ENCODE measurements at regions not wholly inside any gene's neighbourhood (a gene's known extent, or its start where the extent isn't known, plus 50 kb on each side); places are given as distances from the start of the nearest gene placed in this dataset.
A peak's percentile ranks its signal among the peaks of the same experiment; 100 is the strongest.
"Not testable (repeated sequence)": the region's sequence is repeated elsewhere in the genome, so short reads cannot be mapped to it uniquely, and the experiment has no call there.

DNA sequence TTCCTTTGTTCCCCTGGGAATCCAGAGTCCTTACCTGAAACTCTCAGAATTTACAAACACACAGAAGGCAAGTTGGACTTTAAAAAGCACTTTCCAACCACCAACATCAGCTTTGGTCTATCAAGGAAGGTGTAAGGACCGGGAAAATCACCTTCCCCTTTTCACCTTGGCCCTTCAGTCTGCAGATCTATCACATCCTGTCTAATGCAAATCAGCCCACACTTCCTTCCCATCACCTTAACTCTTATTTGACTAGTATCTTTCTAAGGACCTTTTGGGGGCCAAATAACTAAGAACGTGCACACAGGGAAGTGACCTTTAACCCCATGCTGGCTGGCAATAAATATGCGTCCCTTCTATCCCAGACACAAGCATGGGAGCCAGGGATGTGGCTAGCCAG lies 320.6 kb downstream of the ARRDC4 start:
- Mint-ChIP-seq H3K27me3 (peaks cover 0 to 17% (median 13%) of the 10 kb centered on the region in 3 donors), H3K4me1 (peaks cover 0 to 7% (median 0%) of the 10 kb centered on the region in 3 donors), H3K4me3 (no peak overlapping the region), H3K36me3 (no peaks in the 10 kb centered on the region), H3K27ac (no peak overlapping the region), H3K9me3 (peaks cover 2 to 18% (median 5%) of the 10 kb centered on the region in 7 donors)
- ATAC-seq (ENCODE audit: low read depth in 2 of 2) (no peak), DNase-seq (no peak)

DNA sequence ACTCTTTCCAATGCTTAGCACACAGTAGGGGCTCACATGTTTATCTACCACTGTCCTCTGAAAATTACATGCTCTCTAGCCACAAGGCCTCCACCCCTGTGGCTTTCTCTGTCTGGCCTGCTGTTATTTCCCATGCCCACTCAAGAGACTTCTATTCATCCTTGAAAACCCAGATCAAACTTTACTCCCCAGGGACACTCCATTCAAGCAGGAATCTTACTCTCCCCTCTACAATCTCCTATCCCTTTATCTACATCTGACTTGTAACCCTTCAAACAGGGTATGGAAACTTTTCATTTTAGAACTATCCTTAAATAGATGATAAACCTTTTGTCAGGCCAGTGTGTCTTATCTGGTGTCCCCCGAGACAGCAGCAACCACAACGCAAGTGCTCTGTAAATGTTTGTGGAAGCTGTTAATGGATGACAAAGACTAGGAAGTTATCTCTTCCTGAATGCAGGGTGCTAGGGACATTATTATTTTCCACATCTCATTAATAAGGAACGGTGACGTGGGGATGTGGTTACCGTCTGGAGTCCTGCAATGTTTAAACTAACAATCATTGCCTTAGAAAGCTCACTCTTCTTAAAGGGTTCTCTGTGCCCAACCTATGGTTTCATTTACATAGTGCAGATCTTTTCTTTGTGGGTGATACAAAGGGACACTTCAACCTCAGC lies 322.3 kb downstream of the ARRDC4 start:
- H3K4me1 Mint-ChIP-seq: peaks cover 0 to 7% (median 0%) of the 10 kb centered on the region in 3 donors
- no peak for ATAC-seq (ENCODE audit: low read depth in 2 of 2)
- DNase-seq: no peak
- H3K27me3 Mint-ChIP-seq: peaks cover 0 to 22% (median 13%) of the 10 kb centered on the region in 3 donors
- no peaks in the 10 kb centered on the region for H3K36me3 Mint-ChIP-seq
- H3K4me3 Mint-ChIP-seq: peak overlapping the region in 1 of 8 donors; percentile 31
- no peak overlapping the region for H3K27ac Mint-ChIP-seq
- H3K9me3 Mint-ChIP-seq: peaks cover 0 to 18% (median 5%) of the 10 kb centered on the region in 7 donors

DNA sequence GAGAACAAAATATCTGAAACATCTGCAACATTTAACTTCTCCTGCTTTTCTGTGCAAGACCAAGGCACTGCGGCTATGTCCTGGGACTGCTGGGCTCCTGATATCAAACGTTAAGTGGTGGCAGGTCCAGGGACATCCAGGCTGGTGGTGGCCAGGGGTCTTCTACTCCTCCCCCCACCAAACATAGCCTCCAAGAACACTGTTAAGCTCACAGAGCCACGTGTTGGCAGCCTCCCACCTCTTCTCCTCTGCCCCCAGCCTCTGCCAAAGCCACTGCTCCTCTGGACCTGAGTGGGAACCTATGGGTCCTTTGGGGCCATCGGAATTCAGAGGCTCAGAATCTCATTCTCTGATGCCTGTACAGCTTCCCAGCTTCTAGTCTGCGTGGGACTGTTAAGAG lies 325.7 kb downstream of the ARRDC4 start:
- no peak overlapping the region for H3K27ac Mint-ChIP-seq
- ATAC-seq (ENCODE audit: low read depth in 2 of 2): no peak
- H3K4me1 Mint-ChIP-seq: peaks cover 0 to under 1% (median 0%) of the 10 kb centered on the region in 3 donors
- H3K27me3 Mint-ChIP-seq: peaks cover 13 to 34% (median 14%) of the 10 kb centered on the region in 3 donors
- DNase-seq: no peak
- H3K36me3 Mint-ChIP-seq: no peaks in the 10 kb centered on the region
- H3K9me3 Mint-ChIP-seq: peaks cover 0 to 7% (median 2%) of the 10 kb centered on the region in 7 donors
- H3K4me3 Mint-ChIP-seq: peak overlapping the region in 1 of 8 donors; percentile 10

DNA sequence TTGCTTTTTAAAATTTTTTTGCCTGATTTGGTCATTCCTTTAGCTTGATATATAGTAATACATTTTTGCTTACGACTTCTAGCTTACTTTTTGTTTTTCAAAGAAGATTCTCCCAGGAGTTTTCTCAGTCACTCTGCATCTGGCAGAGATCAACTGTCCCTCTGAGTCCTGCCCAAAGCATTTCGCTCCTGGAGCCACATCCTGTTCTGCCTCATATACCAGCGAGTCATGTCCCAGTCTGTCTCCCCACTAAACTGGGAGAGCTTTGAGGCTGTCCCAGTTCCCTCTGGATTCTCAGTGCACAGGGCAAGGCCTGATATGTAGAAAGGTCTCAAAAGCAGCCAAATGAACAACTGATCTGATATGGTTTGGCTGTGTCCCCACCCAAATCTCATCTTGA lies 326.3 kb downstream of the ARRDC4 start:
- H3K27ac Mint-ChIP-seq: peak overlapping the region in 1 of 6 donors; percentile 64
- no peak overlapping the region for H3K4me3 Mint-ChIP-seq
- H3K27me3 Mint-ChIP-seq: peaks cover 13 to 40% (median 14%) of the 10 kb centered on the region in 3 donors
- no peak for ATAC-seq (ENCODE audit: low read depth in 2 of 2)
- no peak for DNase-seq
- H3K4me1 Mint-ChIP-seq: no peaks in the 10 kb centered on the region
- no peaks in the 10 kb centered on the region for H3K36me3 Mint-ChIP-seq
- peaks cover 0 to 7% (median 2%) of the 10 kb centered on the region in 7 donors for H3K9me3 Mint-ChIP-seq

DNA sequence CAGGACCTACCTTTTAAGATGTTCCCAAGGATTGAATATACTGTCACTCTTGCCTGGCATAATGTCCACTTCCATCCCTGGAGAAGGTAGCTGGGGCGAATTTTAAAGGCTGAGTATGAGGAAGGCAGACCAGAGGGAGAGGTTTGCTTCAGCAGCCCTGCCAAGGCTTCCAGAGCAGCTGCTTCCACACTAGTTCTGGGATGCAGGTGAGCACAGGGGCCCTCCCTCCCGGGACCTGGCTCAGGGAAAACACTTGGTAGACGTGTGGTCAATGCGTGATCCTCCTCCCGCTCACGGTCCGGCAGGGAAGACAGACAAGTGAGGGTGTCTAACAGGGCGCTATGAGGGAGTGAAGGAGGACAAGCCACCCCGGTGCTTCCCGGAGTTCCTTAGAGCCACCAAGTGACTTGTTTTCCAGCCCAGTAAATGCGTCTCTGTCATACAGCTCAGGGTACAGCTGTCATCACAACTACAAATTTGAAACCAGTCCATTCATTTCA lies 327.6 kb downstream of the ARRDC4 start:
- Mint-ChIP-seq H3K4me1 (peaks cover 0 to 5% (median 4%) of the 10 kb centered on the region in 3 donors), H3K4me3 (peak overlapping the region in 1 of 8 donors; percentile 15), H3K27ac (no peak overlapping the region), H3K36me3 (no peaks in the 10 kb centered on the region), H3K27me3 (peaks cover 13 to 43% (median 14%) of the 10 kb centered on the region in 3 donors), H3K9me3 (peaks cover 0 to 3% (median 0%) of the 10 kb centered on the region in 7 donors)
- ATAC-seq (ENCODE audit: low read depth in 2 of 2): no peak
- DNase-seq: no peak

DNA sequence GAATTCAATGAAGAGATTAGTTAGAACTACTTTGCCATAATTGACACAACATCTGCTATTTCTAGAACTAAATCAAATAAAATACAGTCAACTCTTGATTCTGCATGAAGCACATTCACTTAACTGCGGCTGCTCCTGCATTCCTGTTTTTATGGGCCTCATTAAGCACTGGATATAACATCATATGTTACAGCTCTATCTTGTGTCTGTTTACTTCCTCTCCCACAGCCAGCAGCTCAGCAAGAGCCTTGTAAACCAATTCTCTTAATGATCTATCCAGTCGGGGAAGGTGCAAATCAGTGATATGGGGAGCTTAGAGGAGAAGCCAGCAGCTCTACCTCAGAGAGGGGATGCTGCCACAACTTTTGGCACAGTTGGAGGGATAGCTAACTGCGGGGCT lies 329.2 kb downstream of the ARRDC4 start:
- no peak for DNase-seq
- H3K36me3 Mint-ChIP-seq: no peaks in the 10 kb centered on the region
- peaks cover 0 to 5% (median 4%) of the 10 kb centered on the region in 3 donors for H3K4me1 Mint-ChIP-seq
- H3K27ac Mint-ChIP-seq: no peak overlapping the region
- H3K27me3 Mint-ChIP-seq: peaks cover 7 to 48% (median 27%) of the 10 kb centered on the region in 3 donors
- no peak overlapping the region for H3K4me3 Mint-ChIP-seq
- ATAC-seq (ENCODE audit: low read depth in 2 of 2): no peak
- peaks cover 0 to 3% (median 0%) of the 10 kb centered on the region in 7 donors for H3K9me3 Mint-ChIP-seq

DNA sequence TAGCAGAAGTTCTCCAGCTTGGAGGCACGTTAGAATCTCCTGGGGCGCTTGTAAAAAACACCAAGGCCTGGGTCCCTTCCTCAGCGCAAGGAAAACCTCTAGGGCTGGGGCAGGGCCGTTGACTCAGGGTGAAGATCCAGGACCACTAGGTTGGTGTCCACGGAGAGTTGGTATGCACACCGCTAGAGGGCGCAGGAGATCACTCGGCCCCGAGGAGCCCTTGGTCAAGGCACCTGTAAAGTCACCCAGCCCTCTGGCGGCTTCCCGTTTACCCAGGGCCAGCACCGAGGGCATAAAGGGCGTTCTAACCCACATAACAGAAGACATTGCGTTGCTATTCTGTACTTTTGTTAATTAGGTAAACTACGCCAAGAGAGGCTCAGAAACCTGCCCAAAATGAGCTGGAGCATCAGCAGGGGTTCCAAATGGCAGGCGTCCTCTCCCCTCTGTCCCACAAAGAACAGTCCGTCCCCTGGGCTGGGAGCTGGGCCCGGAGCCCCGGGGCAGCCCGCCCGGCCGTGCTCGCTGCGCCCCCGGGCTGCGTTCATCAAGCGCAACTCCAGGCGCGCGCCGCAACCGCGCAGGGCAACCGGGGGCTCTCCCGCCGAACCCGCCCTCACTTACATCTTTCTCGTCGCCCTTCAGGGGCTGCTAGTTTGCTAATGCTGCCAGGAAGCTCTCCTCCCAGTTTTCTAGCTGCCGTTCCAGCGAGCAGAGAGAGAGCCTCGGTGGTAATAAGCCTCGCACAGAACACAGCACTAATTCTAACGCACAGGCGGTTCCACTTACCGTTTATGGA lies 332.1 kb downstream of the ARRDC4 start:
- H3K4me1 Mint-ChIP-seq: peaks cover 0 to 5% (median 4%) of the 10 kb centered on the region in 3 donors
- H3K36me3 Mint-ChIP-seq: no peaks in the 10 kb centered on the region
- peaks cover 6 to 46% (median 34%) of the 10 kb centered on the region in 3 donors for H3K27me3 Mint-ChIP-seq
- H3K27ac Mint-ChIP-seq: no peak overlapping the region
- peak overlapping the region in 1 of 8 donors; percentile 15 for H3K4me3 Mint-ChIP-seq
- no peak for DNase-seq
- ATAC-seq (ENCODE audit: low read depth in 2 of 2): no peak
- H3K9me3 Mint-ChIP-seq: peaks cover 0 to 3% (median 0%) of the 10 kb centered on the region in 7 donors

DNA sequence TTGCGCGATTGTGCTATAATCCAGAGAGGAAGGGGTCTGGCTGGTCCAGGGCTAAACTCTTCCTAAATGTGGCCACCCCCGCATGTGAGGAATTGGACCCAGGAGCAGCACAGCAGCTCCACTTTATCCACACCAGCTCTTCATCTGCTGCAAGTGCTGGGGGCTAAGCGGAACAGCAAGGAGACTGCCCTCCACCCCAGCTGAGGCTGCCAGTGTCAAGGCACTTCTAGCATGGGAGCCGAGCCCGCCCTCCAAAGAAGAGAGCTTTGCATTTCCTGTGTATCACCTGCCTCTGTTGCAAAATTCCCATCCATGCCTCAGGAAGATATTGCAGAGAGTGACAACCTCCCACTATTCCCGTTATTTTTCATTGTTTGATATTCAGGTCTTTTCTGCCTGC lies 333.6 kb downstream of the ARRDC4 start:
- H3K36me3 Mint-ChIP-seq: no peaks in the 10 kb centered on the region
- peaks cover 13 to 46% (median 42%) of the 10 kb centered on the region in 3 donors for H3K27me3 Mint-ChIP-seq
- peaks cover 0 to 3% (median 0%) of the 10 kb centered on the region in 7 donors for H3K9me3 Mint-ChIP-seq

DNA sequence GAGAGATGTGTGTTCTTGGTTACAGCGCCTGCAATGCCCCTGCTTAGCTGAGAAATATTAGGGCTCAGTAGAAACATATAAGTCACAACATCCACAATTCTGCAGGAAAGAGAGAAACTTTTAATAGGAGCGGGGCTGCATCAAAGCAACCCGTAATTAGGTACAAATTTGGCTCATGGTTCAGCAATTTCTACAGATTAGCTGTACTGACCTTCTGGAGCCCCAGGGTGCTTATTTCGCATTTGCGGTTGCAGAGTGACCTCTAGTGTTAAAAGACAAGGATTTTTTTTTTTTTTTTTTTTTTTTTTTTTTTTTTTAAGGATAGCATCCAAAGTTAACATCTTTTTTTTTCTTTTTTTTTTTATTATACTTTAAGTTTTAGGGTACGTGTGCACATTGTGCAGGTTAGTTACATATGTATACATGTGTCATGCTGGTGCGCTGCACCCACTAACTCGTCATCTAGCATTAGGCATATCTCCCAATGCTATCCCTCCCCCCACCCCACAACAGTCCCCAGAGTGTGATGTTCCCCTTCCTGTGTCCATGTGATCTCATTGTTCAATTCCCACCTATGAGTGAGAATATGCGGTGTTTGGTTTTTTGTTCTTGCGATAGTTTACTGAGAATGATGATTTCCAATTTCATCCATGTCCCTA lies 334.7 kb downstream of the ARRDC4 start:
- H3K9me3 Mint-ChIP-seq; DNase-seq; H3K4me1 Mint-ChIP-seq; H3K4me3 Mint-ChIP-seq; H3K27ac Mint-ChIP-seq; ATAC-seq (ENCODE audit: low read depth in 2 of 2); H3K36me3 Mint-ChIP-seq: not testable (repeated sequence)
- peaks cover 19 to 51% (median 44%) of the 10 kb centered on the region in 3 donors for H3K27me3 Mint-ChIP-seq

More for the DNA sequence above, 333.6 kb downstream of the ARRDC4 start:
- ATAC-seq (ENCODE audit: low read depth in 2 of 2) (no peak), DNase-seq (no peak)
- H3K4me1 Mint-ChIP-seq: peaks cover 0 to 5% (median 4%) of the 10 kb centered on the region in 3 donors
- no peak overlapping the region for H3K4me3 Mint-ChIP-seq
- no peak overlapping the region for H3K27ac Mint-ChIP-seq

DNA sequence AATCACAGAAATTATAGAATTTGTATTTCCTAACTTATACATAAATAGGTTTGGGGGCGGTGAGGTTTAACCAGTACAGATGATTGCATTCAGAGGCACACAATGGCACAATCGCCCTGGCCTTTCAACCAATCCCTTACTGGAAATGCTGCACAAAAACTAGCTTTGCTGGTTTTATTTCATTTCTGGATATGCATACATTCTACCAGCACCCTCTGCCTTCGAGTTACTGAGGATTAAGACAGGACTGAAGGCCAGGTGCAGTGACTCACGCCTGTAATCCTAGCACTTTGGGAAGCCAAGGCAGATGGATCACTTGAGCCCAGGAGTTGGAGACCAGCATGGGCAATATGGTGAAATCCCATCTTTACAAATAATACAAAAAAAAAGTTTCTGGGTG lies 336.1 kb downstream of the ARRDC4 start:
- H3K9me3 Mint-ChIP-seq: no peaks in the 10 kb centered on the region
- no peak for DNase-seq
- H3K36me3 Mint-ChIP-seq: no peaks in the 10 kb centered on the region

DNA sequence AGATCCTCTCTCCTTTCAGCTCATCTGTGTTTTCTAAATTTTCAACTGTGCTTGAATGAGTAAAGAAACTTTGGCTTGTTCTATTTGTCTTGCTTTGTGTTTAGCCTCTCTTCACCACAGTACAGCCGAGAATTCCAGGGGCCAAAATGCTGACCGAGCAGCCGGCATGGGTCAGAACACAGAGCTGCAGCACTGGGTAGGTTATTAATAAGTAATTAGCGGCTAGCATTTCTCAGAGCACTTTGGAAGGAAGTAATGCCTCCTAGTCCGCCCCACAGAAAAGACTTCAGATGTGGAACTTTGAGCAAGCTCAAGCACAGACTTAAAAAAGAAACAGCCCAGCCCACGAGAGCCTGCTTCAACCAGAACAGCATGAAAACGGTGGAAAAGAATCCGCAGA lies 343.9 kb downstream of the ARRDC4 start:
- H3K27me3 Mint-ChIP-seq: peaks cover 15 to 37% (median 24%) of the 10 kb centered on the region in 3 donors
- H3K4me3 Mint-ChIP-seq: no peak overlapping the region
- no peaks in the 10 kb centered on the region for H3K36me3 Mint-ChIP-seq
- no peak for ATAC-seq (ENCODE audit: low read depth in 2 of 2)
- no peaks in the 10 kb centered on the region for H3K4me1 Mint-ChIP-seq
- DNase-seq: no peak
- H3K9me3 Mint-ChIP-seq: peaks cover 0 to 2% (median 0%) of the 10 kb centered on the region in 7 donors
- no peak overlapping the region for H3K27ac Mint-ChIP-seq

More for the DNA sequence above, 336.1 kb downstream of the ARRDC4 start:
- Mint-ChIP-seq H3K27ac (no peak overlapping the region), H3K4me3 (no peak overlapping the region), H3K27me3 (peaks cover 27 to 48% (median 43%) of the 10 kb centered on the region in 3 donors), H3K4me1 (peaks cover 0 to 5% (median 4%) of the 10 kb centered on the region in 3 donors)
- no peak for ATAC-seq (ENCODE audit: low read depth in 2 of 2)

DNA sequence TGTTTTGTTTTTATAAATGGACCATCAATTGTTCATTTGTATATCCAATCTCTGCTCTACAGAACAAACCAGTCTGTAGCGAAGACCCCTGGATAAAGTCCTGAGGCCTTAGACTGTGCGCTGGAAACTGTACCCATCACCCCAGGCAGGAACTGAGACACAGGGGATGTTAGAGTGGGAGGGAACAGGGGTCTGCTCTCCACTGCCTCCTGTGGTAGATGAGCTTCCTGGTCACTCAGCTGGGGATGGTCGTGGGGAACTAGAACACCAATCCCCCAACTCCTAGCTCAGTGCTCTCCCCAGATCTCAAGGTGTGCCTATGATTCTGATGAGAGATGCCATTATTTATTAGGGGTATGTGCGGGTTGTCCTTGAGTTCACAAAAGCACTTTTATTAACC lies 340.2 kb upstream of the IGF1R start:
- ATAC-seq (ENCODE audit: low read depth in 2 of 2): no peak
- H3K9me3 Mint-ChIP-seq: peaks cover 0 to 13% (median 5%) of the 10 kb centered on the region in 7 donors
- no peaks in the 10 kb centered on the region for H3K4me1 Mint-ChIP-seq
- DNase-seq: no peak
- no peak overlapping the region for H3K27ac Mint-ChIP-seq
- no peak overlapping the region for H3K4me3 Mint-ChIP-seq
- peaks cover 18 to 27% (median 23%) of the 10 kb centered on the region in 3 donors for H3K27me3 Mint-ChIP-seq
- H3K36me3 Mint-ChIP-seq: no peaks in the 10 kb centered on the region

DNA sequence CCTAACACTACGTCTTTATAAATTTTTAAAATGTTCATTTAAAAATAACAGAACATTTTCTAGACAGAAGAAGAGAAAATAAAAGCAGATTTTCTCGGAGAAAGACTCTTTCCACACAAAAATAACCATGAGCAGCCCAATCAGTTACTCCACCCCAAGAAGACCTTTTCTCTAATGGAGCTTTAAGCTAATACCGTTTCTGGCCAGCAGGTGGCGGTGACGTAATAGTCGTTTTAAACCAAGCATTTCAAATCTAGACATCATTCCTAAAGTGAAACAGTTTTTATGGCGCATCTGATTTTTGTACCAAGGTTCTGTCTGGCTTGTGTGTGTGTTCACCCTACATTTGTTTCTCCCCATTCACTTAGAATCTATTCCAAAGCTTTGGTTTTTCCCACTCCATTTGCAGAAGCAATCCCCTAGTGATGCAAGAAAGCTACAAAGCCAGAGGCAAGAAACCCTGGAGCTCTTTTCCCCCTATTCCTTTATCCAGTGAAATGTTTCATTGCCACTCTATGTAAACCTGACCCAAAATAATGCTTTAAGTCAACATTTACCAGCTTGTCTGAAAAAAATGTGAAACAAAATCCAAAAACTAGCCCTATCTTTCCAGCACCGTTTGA lies 336.7 kb upstream of the IGF1R start:
- H3K36me3 Mint-ChIP-seq: no peaks in the 10 kb centered on the region
- H3K4me1 Mint-ChIP-seq: no peaks in the 10 kb centered on the region
- H3K27ac Mint-ChIP-seq: no peak overlapping the region
- peaks cover 16 to 30% (median 19%) of the 10 kb centered on the region in 3 donors for H3K27me3 Mint-ChIP-seq
- peak; percentile 18 for DNase-seq
- H3K9me3 Mint-ChIP-seq: peaks cover 0 to 13% (median 5%) of the 10 kb centered on the region in 7 donors
- no peak overlapping the region for H3K4me3 Mint-ChIP-seq
- ATAC-seq (ENCODE audit: low read depth in 2 of 2): no peak

Measured in naive B cell (primary cell).